OCI-LY1 (cell line): ENCODE measurements at regions not wholly inside any gene's neighbourhood (a gene's known extent, or its start where the extent isn't known, plus 50 kb on each side); places are given as distances from the start of the nearest gene placed in this dataset.

Experiments
- H2AFZ ChIP-seq: fragments of 200-600 bp; sonication (generic), shearing (Covaris generic); 2 replicates; pipeline ENCODE4 v1.6.0; 2014; ENCODE audit warnings: antibody characterized with exemption, mild to moderate bottlenecking, low read length
- H3F3A ChIP-seq: fragments of 200-600 bp; sonication (generic), shearing (Covaris generic); 2 replicates; pipeline ENCODE4 v1.6.0; 2014; ENCODE audit warnings: mild to moderate bottlenecking, antibody characterized with exemption, low read length, moderate library complexity; ENCODE audit not compliant: insufficient read depth
- H3K27ac ChIP-seq: fragments of 200-600 bp; sonication (generic); 2 replicates; pipeline ENCODE4 v1.5.1; 2014; ENCODE audit warnings: low read length, mixed run types, mild to moderate bottlenecking, low read depth; ENCODE audit not compliant: poor library complexity, severe bottlenecking
- H3K27me3 ChIP-seq: fragments of 200-600 bp; sonication (generic); 2 replicates; pipeline ENCODE4 v1.6.0; 2014; ENCODE audit warnings: antibody characterized with exemption, mild to moderate bottlenecking, low read length, moderate library complexity; ENCODE audit not compliant: insufficient read depth
- H3K36me3 ChIP-seq: fragments of 200-600 bp; sonication (generic); 2 replicates; pipeline ENCODE4 v1.6.1; 2014; ENCODE audit warnings: mild to moderate bottlenecking, antibody characterized with exemption, low read length, moderate library complexity, mixed read lengths; ENCODE audit not compliant: insufficient read depth
- H3K4me1 ChIP-seq: fragments of 200-600 bp; sonication (generic); 2 replicates; pipeline ENCODE4 v1.5.1; 2014; ENCODE audit warnings: mild to moderate bottlenecking, low read length, moderate library complexity; ENCODE audit not compliant: insufficient read depth, severe bottlenecking
- H3K4me2 ChIP-seq: fragments of 200-600 bp; sonication (generic), shearing (Covaris generic); 2 replicates; pipeline ENCODE4 v1.6.1; 2014; ENCODE audit warnings: low read length
- H3K4me3 ChIP-seq: fragments of 200-600 bp; sonication (generic); 2 replicates; pipeline ENCODE4 v1.5.1; 2014; ENCODE audit warnings: low read length, low read depth, mild to moderate bottlenecking, mixed read lengths; ENCODE audit not compliant: poor library complexity, severe bottlenecking
- H3K79me2 ChIP-seq: fragments of 200-600 bp; shearing (Covaris generic); 2 replicates; pipeline ENCODE4 v1.6.1; 2016; ENCODE audit warnings: mixed run types, low read length, mixed read lengths; ENCODE audit not compliant: insufficient read depth
- H3K9ac ChIP-seq: fragments of 200-600 bp; sonication (generic), shearing (Covaris generic); 2 replicates; pipeline ENCODE4 v1.6.1; 2014; ENCODE audit warnings: mild to moderate bottlenecking, low read length, mixed read lengths
- H3K9me2 ChIP-seq: fragments of 200-600 bp; sonication (generic), shearing (Covaris generic); 2 replicates; pipeline ENCODE4 v1.6.1; 2014; ENCODE audit warnings: low read depth, mild to moderate bottlenecking, low read length, mixed read lengths
- H3K9me3 ChIP-seq: fragments of 200-600 bp; shearing (Covaris generic); 2 replicates; pipeline ENCODE4 v1.6.1; 2014; ENCODE audit warnings: low read length, mixed read lengths
- H4K20me1 ChIP-seq: fragments of 200-600 bp; sonication (generic), shearing (Covaris generic); 2 replicates; pipeline ENCODE4 v1.6.0; 2016; ENCODE audit warnings: mild to moderate bottlenecking, low read length; ENCODE audit not compliant: insufficient read depth
- CTCF ChIP-seq: fragments of 200-600 bp; sonication (generic), shearing (Covaris generic); IDR thresholded peaks from 2 replicates; pipeline ENCODE4 v1.5.1; 2017; ENCODE audit warnings: mild to moderate bottlenecking, antibody characterized with exemption, low read length, moderate library complexity, mixed read lengths
- EZH2 ChIP-seq: fragments of 200-600 bp; sonication (generic), shearing (Covaris generic); IDR thresholded peaks from 2 replicates; pipeline ENCODE4 v1.8.0; 2017; ENCODE audit warnings: borderline replicate concordance, mixed run types, mild to moderate bottlenecking, antibody characterized with exemption, low read length, moderate library complexity, mixed read lengths

GRCh38 chr22:49704345-49705215 is 123.1 kb downstream of the BRD1 start:
- Histone ChIP-seq H3K27ac (no peak overlapping the region), H4K20me1 (no peaks in the 10 kb centered on the region), H3K36me3 (no peaks in the 10 kb centered on the region; the same call in 1 of the 2 replicates), H3K9me3 (no peaks in the 10 kb centered on the region), H2AFZ (no peak overlapping the region), H3K4me3 (no peak overlapping the region), H3K79me2 (no peaks in the 10 kb centered on the region), H3K4me2 (no peak overlapping the region), H3K4me1 (no peaks in the 10 kb centered on the region), H3K27me3 (peaks cover 8% of the 10 kb centered on the region; the same call in 1 of the 2 replicates), H3K9ac (no peak overlapping the region), H3K9me2 (no peaks in the 10 kb centered on the region), H3F3A (no peaks in the 10 kb centered on the region)
- TF ChIP-seq EZH2, result no peak
- TF ChIP-seq CTCF, result no peak

- no peak overlapping the region for H3K4me2 ChIP-seq
- H3K9me3 ChIP-seq, result no peaks in the 10 kb centered on the region
- H3K27ac ChIP-seq, result no peak overlapping the region
- no peak overlapping the region for H3K4me3 ChIP-seq
- peaks cover 8% of the 10 kb centered on the region; the same call in 1 of the 2 replicates for H3K27me3 ChIP-seq
- H3K4me1 ChIP-seq, result no peaks in the 10 kb centered on the region
- TF ChIP-seq EZH2 (no peak), CTCF (no peak)
- H3K79me2 ChIP-seq, result no peaks in the 10 kb centered on the region
- H3F3A ChIP-seq, result no peaks in the 10 kb centered on the region
- H3K9me2 ChIP-seq, result no peaks in the 10 kb centered on the region
- H2AFZ ChIP-seq, result no peak overlapping the region
- no peaks in the 10 kb centered on the region; the same call in 1 of the 2 replicates for H3K36me3 ChIP-seq
- H3K9ac ChIP-seq, result no peak overlapping the region
- no peaks in the 10 kb centered on the region for H4K20me1 ChIP-seq
These were observed 123.7 kb downstream of the BRD1 start for GRCh38 chr22:49703990-49704344.

- no peak overlapping the region for H2AFZ ChIP-seq
- H3K9me3 ChIP-seq, result no peaks in the 10 kb centered on the region
- no peaks in the 10 kb centered on the region for H3F3A ChIP-seq
- H3K9ac ChIP-seq, result no peak overlapping the region
- no peaks in the 10 kb centered on the region for H3K4me1 ChIP-seq
- no peak overlapping the region for H3K4me3 ChIP-seq
- H3K9me2 ChIP-seq, result no peaks in the 10 kb centered on the region
- H3K36me3 ChIP-seq, result no peaks in the 10 kb centered on the region; the same call in 1 of the 2 replicates
- H4K20me1 ChIP-seq, result no peaks in the 10 kb centered on the region
- no peaks in the 10 kb centered on the region for H3K79me2 ChIP-seq
- H3K27me3 ChIP-seq, result peaks cover 8% of the 10 kb centered on the region; the same call in 1 of the 2 replicates
- no peak overlapping the region for H3K27ac ChIP-seq
- H3K4me2 ChIP-seq, result no peak overlapping the region
- TF ChIP-seq CTCF, result no peak
- no peak for TF ChIP-seq EZH2
These were observed 124.2 kb downstream of the BRD1 start for GRCh38 chr22:49703505-49703904.
